ENCODE measurements at regions not wholly inside any gene's neighbourhood (a gene's known extent, or its start where the extent isn't known, plus 50 kb on each side); places are given as distances from the start of the nearest gene placed in this dataset.
A peak's percentile ranks its signal among the peaks of the same experiment; 100 is the strongest.

GRCh38 chr13:110773480-110773879 lies 60.0 kb downstream of the ING1 start:
- ATAC-seq (ENCODE audit: low read depth in 2 of 2) (no peak), DNase-seq (no peak)
- H3K36me3 Mint-ChIP-seq = no peaks in the 10 kb centered on the region
- H3K27ac Mint-ChIP-seq = no peak overlapping the region
- no peaks in the 10 kb centered on the region for H3K9me3 ChIP-seq (ENCODE audit: control insufficient read depth in 2 of 2, low read length in 2 of 2)
- peaks cover 28% of the 10 kb centered on the region for H3K27me3 Mint-ChIP-seq
- no peak overlapping the region for H3K4me3 ChIP-seq (ENCODE audit: low read depth, low read length)
- H3K27me3 ChIP-seq (ENCODE audit: control insufficient read depth, insufficient read depth, low read length) = peaks cover 10% of the 10 kb centered on the region
- H3K4me1 ChIP-seq (ENCODE audit: control insufficient read depth, insufficient read depth, low read length, poor library complexity, severe bottlenecking) = no peaks in the 10 kb centered on the region
- H3K4me3 Mint-ChIP-seq = no peak overlapping the region
- no peaks in the 10 kb centered on the region for H3K36me3 ChIP-seq (ENCODE audit: control insufficient read depth, insufficient read depth, low read length)
- peaks cover 0 to 4% (median 0%) of the 10 kb centered on the region in 4 donors for H3K4me1 Mint-ChIP-seq
- H3K9me3 Mint-ChIP-seq = peaks cover 0 to 1% (median 0%) of the 10 kb centered on the region in 7 donors
- H3K27ac ChIP-seq (ENCODE audit: insufficient read depth, low read length, poor library complexity, severe bottlenecking) = no peak overlapping the region

- ATAC-seq (ENCODE audit: low read depth in 2 of 2) (no peak), DNase-seq (no peak)
- H3K27me3 Mint-ChIP-seq = peaks cover 33% of the 10 kb centered on the region
- H3K4me3 Mint-ChIP-seq = no peak overlapping the region
- no peaks in the 10 kb centered on the region for H3K36me3 Mint-ChIP-seq
- no peak overlapping the region for H3K27ac Mint-ChIP-seq
- H3K9me3 Mint-ChIP-seq = peaks cover 0 to 1% (median 0%) of the 10 kb centered on the region in 7 donors
- Histone ChIP-seq H3K4me3 (ENCODE audit: low read depth, low read length) (no peak overlapping the region), H3K36me3 (ENCODE audit: control insufficient read depth, insufficient read depth, low read length) (no peaks in the 10 kb centered on the region), H3K9me3 (ENCODE audit: control insufficient read depth in 2 of 2, low read length in 2 of 2) (no peaks in the 10 kb centered on the region), H3K27me3 (ENCODE audit: control insufficient read depth, insufficient read depth, low read length) (peaks cover 10% of the 10 kb centered on the region), H3K27ac (ENCODE audit: insufficient read depth, low read length, poor library complexity, severe bottlenecking) (no peak overlapping the region), H3K4me1 (ENCODE audit: control insufficient read depth, insufficient read depth, low read length, poor library complexity, severe bottlenecking) (no peaks in the 10 kb centered on the region)
- peaks cover 0 to 4% (median 0%) of the 10 kb centered on the region in 4 donors for H3K4me1 Mint-ChIP-seq
These were observed 60.6 kb downstream of the ING1 start for GRCh38 chr13:110774051-110774450.

GRCh38 chr13:110774490-110774889 lies 61.0 kb downstream of the ING1 start:
- Histone ChIP-seq H3K36me3 (ENCODE audit: control insufficient read depth, insufficient read depth, low read length) (no peaks in the 10 kb centered on the region), H3K9me3 (ENCODE audit: control insufficient read depth in 2 of 2, low read length in 2 of 2) (no peaks in the 10 kb centered on the region), H3K4me1 (ENCODE audit: control insufficient read depth, insufficient read depth, low read length, poor library complexity, severe bottlenecking) (no peaks in the 10 kb centered on the region), H3K27ac (ENCODE audit: insufficient read depth, low read length, poor library complexity, severe bottlenecking) (no peak overlapping the region), H3K4me3 (ENCODE audit: low read depth, low read length) (no peak overlapping the region), H3K27me3 (ENCODE audit: control insufficient read depth, insufficient read depth, low read length) (peaks cover 10% of the 10 kb centered on the region)
- Mint-ChIP-seq H3K36me3 (no peaks in the 10 kb centered on the region), H3K4me3 (no peak overlapping the region), H3K9me3 (peaks cover 0 to 1% (median 0%) of the 10 kb centered on the region in 7 donors), H3K27ac (no peak overlapping the region), H3K4me1 (peaks cover 0 to 4% (median 0%) of the 10 kb centered on the region in 4 donors), H3K27me3 (peaks cover 35% of the 10 kb centered on the region)
- ATAC-seq (ENCODE audit: low read depth in 2 of 2) (no peak), DNase-seq (no peak)

- Mint-ChIP-seq H3K9me3 (peaks cover 0 to 2% (median 0%) of the 10 kb centered on the region in 7 donors), H3K27ac (peak overlapping the region in 1 of 3 donors; percentile 65)
These were observed 62.1 kb downstream of the ING1 start for GRCh38 chr13:110775576-110775975.

GRCh38 chr13:110777251-110777820 lies 63.8 kb downstream of the ING1 start:
- Histone ChIP-seq H3K4me3 (ENCODE audit: low read depth, low read length) (no peak overlapping the region), H3K9me3 (ENCODE audit: control insufficient read depth in 2 of 2, low read length in 2 of 2) (peaks cover 0 to 7% of the 10 kb centered on the region in 2 experiments), H3K27ac (ENCODE audit: insufficient read depth, low read length, poor library complexity, severe bottlenecking) (no peak overlapping the region), H3K27me3 (ENCODE audit: control insufficient read depth, insufficient read depth, low read length) (peaks cover 6% of the 10 kb centered on the region), H3K36me3 (ENCODE audit: control insufficient read depth, insufficient read depth, low read length) (no peaks in the 10 kb centered on the region), H3K4me1 (ENCODE audit: control insufficient read depth, insufficient read depth, low read length, poor library complexity, severe bottlenecking) (no peaks in the 10 kb centered on the region)
- no peak for ATAC-seq (ENCODE audit: low read depth in 2 of 2)
- H3K4me3 Mint-ChIP-seq = no peak overlapping the region
- H3K4me1 Mint-ChIP-seq = no peaks in the 10 kb centered on the region
- peaks cover 0 to 6% (median 2%) of the 10 kb centered on the region in 7 donors for H3K9me3 Mint-ChIP-seq
- no peak for DNase-seq
- peaks cover 27% of the 10 kb centered on the region for H3K27me3 Mint-ChIP-seq
- H3K27ac Mint-ChIP-seq = no peak overlapping the region
- H3K36me3 Mint-ChIP-seq = peaks cover 3% of the 10 kb centered on the region

More at GRCh38 chr13:110775576-110775975, 62.1 kb downstream of the ING1 start:
- Histone ChIP-seq H3K4me1 (ENCODE audit: control insufficient read depth, insufficient read depth, low read length, poor library complexity, severe bottlenecking) (no peaks in the 10 kb centered on the region), H3K36me3 (ENCODE audit: control insufficient read depth, insufficient read depth, low read length) (no peaks in the 10 kb centered on the region), H3K27ac (ENCODE audit: insufficient read depth, low read length, poor library complexity, severe bottlenecking) (no peak overlapping the region), H3K9me3 (ENCODE audit: control insufficient read depth in 2 of 2, low read length in 2 of 2) (no peaks in the 10 kb centered on the region), H3K27me3 (ENCODE audit: control insufficient read depth, insufficient read depth, low read length) (peaks cover 10% of the 10 kb centered on the region), H3K4me3 (ENCODE audit: low read depth, low read length) (no peak overlapping the region)
- DNase-seq (no peak), ATAC-seq (ENCODE audit: low read depth in 2 of 2) (no peak)
- no peak overlapping the region for H3K4me3 Mint-ChIP-seq
- peaks cover 33% of the 10 kb centered on the region for H3K27me3 Mint-ChIP-seq
- H3K36me3 Mint-ChIP-seq = peaks cover 3% of the 10 kb centered on the region
- peaks cover 0 to 4% (median 0%) of the 10 kb centered on the region in 4 donors for H3K4me1 Mint-ChIP-seq

GRCh38 chr13:110779022-110779421 lies 65.5 kb downstream of the ING1 start:
- peaks cover 6% of the 10 kb centered on the region for H3K27me3 ChIP-seq (ENCODE audit: control insufficient read depth, insufficient read depth, low read length)
- H3K9me3 ChIP-seq (ENCODE audit: control insufficient read depth in 2 of 2, low read length in 2 of 2) = peaks cover 0 to 11% of the 10 kb centered on the region in 2 experiments
- peaks cover 26% of the 10 kb centered on the region for H3K27me3 Mint-ChIP-seq
- no peak overlapping the region for H3K27ac ChIP-seq (ENCODE audit: insufficient read depth, low read length, poor library complexity, severe bottlenecking)
- peak overlapping the region in 1 of 3 donors; percentile 12 for H3K27ac Mint-ChIP-seq
- H3K9me3 Mint-ChIP-seq = peaks cover 0 to 17% (median 4%) of the 10 kb centered on the region in 7 donors
- peaks cover 3% of the 10 kb centered on the region for H3K36me3 Mint-ChIP-seq
- no peak overlapping the region for H3K4me3 ChIP-seq (ENCODE audit: low read depth, low read length)
- ATAC-seq (ENCODE audit: low read depth in 2 of 2) (no peak), DNase-seq (no peak)
- no peaks in the 10 kb centered on the region for H3K4me1 Mint-ChIP-seq
- H3K4me3 Mint-ChIP-seq = no peak overlapping the region
- H3K4me1 ChIP-seq (ENCODE audit: control insufficient read depth, insufficient read depth, low read length, poor library complexity, severe bottlenecking) = no peaks in the 10 kb centered on the region
- H3K36me3 ChIP-seq (ENCODE audit: control insufficient read depth, insufficient read depth, low read length) = no peaks in the 10 kb centered on the region

GRCh38 chr13:110780422-110780821 lies 66.9 kb downstream of the ING1 start:
- Mint-ChIP-seq H3K9me3 (peaks cover 0 to 17% (median 4%) of the 10 kb centered on the region in 7 donors), H3K4me3 (no peak overlapping the region), H3K27ac (no peak overlapping the region), H3K27me3 (peaks cover 33% of the 10 kb centered on the region), H3K36me3 (peaks cover 3% of the 10 kb centered on the region), H3K4me1 (no peaks in the 10 kb centered on the region)
- no peak for ATAC-seq (ENCODE audit: low read depth in 2 of 2)
- no peaks in the 10 kb centered on the region for H3K36me3 ChIP-seq (ENCODE audit: control insufficient read depth, insufficient read depth, low read length)
- H3K27ac ChIP-seq (ENCODE audit: insufficient read depth, low read length, poor library complexity, severe bottlenecking) = no peak overlapping the region
- H3K9me3 ChIP-seq (ENCODE audit: control insufficient read depth in 2 of 2, low read length in 2 of 2) = peaks cover 0 to 11% of the 10 kb centered on the region in 2 experiments
- peaks cover 1% of the 10 kb centered on the region for H3K27me3 ChIP-seq (ENCODE audit: control insufficient read depth, insufficient read depth, low read length)
- no peaks in the 10 kb centered on the region for H3K4me1 ChIP-seq (ENCODE audit: control insufficient read depth, insufficient read depth, low read length, poor library complexity, severe bottlenecking)
- no peak for DNase-seq
- no peak overlapping the region for H3K4me3 ChIP-seq (ENCODE audit: low read depth, low read length)

- Mint-ChIP-seq H3K36me3 (peaks cover 3% of the 10 kb centered on the region), H3K4me3 (no peak overlapping the region), H3K27me3 (peaks cover 32% of the 10 kb centered on the region), H3K4me1 (no peaks in the 10 kb centered on the region), H3K27ac (no peak overlapping the region), H3K9me3 (peaks cover 0 to 17% (median 5%) of the 10 kb centered on the region in 7 donors)
- ATAC-seq (ENCODE audit: low read depth in 2 of 2) (no peak), DNase-seq (no peak)
- no peaks in the 10 kb centered on the region for H3K27me3 ChIP-seq (ENCODE audit: control insufficient read depth, insufficient read depth, low read length)
- H3K36me3 ChIP-seq (ENCODE audit: control insufficient read depth, insufficient read depth, low read length) = no peaks in the 10 kb centered on the region
- peaks cover 0 to 11% of the 10 kb centered on the region in 2 experiments for H3K9me3 ChIP-seq (ENCODE audit: control insufficient read depth in 2 of 2, low read length in 2 of 2)
- H3K4me1 ChIP-seq (ENCODE audit: control insufficient read depth, insufficient read depth, low read length, poor library complexity, severe bottlenecking) = no peaks in the 10 kb centered on the region
- H3K27ac ChIP-seq (ENCODE audit: insufficient read depth, low read length, poor library complexity, severe bottlenecking) = no peak overlapping the region
- H3K4me3 ChIP-seq (ENCODE audit: low read depth, low read length) = no peak overlapping the region
These were observed 68.7 kb downstream of the ING1 start for GRCh38 chr13:110782185-110782584.
